NCI-H774 (cell line): ENCODE measurements at regions not wholly inside any gene's neighbourhood (a gene's known extent, or its start where the extent isn't known, plus 50 kb on each side); places are given as distances from the start of the nearest gene placed in this dataset.
"Not testable (repeated sequence)": the region's sequence is repeated elsewhere in the genome, so short reads cannot be mapped to it uniquely, and the experiment has no call there.

Source experiments
- DNase-seq: peaks from one replicate; lab custom pipeline; 2025; lab: John Stamatoyannopoulos, UW

DNA sequence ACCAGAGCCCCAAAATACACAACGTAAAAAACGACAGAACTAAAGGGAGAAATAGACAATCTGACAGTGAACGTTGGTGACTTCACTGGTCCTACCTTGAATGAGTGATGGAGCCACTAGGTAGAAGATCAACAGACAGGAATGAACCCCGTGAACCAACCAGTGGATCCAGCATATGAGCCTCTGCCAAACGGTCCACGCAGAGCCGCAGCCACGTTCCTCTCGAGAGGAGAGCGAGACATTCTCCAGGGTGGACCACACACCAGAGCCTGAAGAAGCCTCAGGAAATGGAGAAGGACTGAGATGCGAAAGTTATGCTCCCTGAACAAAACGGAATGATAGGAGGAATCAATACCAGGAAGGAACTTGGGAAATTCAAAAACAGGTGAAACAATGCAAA, 178.4 kb downstream of the RTP5 start:
- DNase-seq: no peak

DNA sequence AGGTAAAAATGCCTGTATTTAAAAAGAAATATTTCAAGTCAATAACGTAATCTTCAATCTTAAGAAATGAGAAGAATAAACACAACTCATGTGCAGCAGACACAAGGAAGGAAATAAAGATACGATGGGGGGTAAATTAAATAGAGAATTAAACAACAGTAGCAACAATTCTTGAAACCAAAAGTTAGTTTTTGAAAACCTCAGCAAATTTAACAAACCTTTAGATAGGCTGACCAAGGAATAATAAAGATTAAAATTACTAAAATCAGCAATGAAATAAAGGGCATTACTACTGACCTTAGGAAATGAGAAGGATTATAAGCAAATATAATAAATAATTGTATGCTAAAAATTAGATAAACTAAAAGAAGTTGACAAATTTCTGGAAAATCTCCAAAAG, 178.9 kb downstream of the RTP5 start:
- DNase-seq: no peak

DNA sequence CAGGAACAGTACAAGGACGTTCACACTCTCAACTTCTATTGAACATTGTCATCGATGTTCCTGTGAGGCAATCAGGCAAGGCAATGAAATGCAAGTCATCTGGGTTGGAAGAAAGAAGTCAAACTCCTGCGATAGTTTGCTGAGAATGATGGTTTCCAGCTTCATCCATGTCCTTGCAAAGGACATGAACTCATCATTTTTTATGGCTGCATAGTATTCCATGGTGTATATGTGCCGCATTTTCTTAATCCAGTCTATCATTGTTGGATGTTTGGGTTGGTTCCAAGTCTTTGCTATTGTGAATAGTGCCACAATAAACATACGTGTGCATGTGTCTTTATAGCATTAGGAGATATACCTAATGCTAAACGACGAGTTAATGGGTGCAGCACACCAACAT, 180.0 kb downstream of the RTP5 start:
- not testable (repeated sequence) for DNase-seq

DNA sequence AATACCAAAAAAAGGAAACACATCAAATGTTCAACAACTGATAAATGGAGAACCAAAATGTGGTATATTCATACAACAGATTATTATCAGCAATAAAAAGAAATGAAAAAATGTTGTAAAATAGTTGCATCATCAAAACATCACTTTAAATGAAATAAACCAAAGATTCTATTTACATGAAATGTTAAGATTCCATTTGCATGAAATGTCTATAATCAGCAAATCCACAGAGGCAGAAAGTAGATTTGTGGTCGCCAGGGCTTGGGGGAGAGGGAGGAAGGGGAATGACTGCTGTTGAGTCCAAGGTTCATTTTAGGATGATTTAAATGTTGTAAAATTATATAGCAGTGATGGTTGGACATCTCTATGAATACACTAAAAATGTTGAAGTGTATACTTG, 181.9 kb downstream of the RTP5 start:
- no peak for DNase-seq

DNA sequence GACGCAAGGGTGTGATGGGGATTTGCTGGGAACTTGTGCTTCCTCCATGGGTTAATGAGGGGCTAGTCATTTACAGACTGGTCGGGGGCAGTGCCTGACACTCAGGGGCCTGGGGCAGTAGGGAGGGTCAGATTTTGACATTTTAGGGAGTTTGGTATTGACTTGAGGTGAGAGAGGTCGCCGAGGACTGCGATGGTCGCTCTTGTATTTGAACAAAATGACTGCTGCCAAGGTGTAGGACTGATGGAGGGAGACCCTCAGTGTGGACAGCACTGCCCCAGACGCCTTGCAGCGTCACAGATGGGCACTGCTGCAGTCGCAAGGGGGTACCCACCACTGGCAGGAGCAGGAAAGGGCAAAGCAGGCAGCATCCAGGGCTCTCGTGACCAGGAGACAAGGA, 182.9 kb downstream of the RTP5 start:
- DNase-seq: no peak

DNA sequence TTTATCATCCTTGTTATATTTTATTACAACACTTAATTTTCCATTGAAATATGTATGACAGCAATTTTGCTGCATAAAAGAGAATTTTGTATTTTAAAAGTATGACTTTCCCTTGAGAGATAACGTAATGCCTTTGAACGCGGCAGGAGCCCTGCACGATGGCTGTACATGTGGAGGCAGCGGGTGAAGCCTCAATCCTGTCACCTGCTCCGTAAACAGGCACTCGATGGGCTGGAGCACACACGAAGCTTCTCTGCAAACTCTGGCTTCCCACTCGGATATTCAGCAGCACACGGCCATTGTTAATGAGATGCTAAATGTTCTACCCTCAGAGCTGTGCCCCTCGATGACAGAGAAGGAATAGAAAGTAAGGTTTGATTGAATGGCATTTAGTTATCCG, 184.4 kb downstream of the RTP5 start:
- no peak for DNase-seq

DNA sequence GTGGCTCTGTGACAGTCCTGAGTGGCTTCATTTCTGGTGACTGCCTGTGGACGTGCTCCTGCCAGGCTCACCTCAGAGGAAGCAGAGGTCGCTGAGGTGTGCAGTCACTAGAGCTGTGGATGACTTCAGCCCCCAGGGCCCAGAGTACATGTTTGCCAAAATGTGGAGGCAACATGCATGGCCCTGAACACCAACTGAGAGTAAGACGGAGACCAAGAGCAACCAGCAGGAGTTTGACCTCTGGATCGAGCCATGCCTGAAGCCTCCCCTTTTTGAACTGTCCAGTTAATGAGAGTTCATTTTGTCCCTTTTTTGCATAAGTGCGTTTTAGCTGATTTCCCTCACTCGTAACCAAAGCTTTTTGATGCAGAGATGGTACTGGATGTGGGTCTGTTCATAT, 184.9 kb downstream of the RTP5 start:
- no peak for DNase-seq

DNA sequence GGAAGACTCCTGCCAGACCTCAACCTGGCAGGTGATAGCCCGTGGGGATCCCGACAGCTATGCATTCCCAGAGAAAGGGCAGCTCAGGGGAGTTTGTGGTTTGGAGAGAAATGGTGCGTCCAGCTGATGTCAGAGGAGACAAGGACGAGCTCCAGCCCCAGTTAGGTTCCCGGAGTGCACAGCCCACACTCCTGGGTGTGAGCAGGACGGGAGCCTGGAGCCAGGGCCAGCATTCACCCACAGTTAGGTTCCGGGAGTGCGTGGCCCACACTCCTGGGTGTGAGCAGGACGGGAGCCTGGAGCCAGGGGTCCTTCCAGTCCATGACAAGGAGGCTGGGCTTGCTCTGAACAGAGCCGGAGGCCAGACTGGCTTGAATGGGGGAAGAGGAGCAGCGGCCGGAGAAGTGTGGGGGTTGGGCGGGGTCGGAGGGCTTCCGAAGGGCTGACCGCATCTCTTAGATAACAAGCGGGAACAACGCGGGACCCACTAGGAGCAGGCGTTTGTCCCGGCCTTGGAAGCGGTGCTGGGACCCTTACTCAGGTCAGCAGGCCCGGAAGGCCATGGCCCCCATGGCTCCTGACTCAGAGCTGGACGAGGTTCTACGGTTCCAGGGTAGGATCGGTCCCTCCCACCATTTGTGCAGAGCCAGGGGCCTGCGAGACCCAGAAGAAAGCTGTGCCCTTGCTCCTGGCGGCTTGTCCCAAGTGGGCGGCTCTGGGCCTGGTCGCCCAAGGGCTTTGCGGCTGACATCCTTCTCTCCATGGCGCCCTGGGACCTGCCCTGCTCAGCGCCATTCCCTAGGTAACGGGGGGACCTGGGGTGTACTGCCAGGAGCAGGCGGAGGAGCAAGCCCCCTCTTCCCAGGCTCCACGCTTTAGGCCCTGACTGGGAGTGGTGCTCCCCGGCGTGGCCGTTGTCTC, 185.6 kb downstream of the RTP5 start:
- no peak for DNase-seq

DNA sequence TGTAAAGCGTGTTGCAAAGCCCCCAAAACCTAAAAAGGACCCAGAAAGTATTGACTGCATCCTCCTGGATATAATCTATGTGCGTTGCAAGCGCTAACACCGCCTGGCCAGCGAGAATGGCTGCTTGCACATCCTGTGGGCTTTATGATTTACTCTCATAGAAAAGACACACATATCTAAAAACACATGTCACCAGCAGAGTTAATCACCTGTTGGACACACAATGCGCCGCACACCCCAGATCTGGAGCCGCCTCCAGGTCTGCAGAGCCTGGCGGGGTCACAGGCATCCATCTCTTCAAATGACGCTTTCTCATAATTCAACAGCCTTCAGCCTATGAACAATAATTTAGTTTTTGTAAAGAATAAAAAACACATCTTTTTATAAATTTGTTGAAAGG, 186.5 kb downstream of the RTP5 start:
- DNase-seq: no peak

DNA sequence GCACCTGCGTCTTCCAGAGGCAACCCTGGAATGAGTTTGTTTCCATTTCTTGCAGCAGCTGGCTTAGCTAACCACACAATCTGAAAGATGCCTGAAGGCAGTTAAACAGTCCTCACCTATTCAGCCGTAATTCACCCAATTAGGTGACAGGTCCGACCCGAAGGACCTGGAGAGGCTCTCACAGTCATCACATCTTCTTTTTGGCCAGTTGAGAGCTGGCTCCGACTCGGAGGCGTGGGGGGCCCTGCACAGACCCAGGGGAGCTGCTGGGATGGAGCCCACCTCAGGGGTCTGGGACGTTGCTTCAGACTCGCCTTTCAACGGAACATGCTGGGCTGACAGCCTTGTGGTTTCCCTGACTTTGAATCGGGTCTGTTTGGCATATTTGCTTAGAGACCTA, 187.3 kb downstream of the RTP5 start:
- no peak for DNase-seq

DNA sequence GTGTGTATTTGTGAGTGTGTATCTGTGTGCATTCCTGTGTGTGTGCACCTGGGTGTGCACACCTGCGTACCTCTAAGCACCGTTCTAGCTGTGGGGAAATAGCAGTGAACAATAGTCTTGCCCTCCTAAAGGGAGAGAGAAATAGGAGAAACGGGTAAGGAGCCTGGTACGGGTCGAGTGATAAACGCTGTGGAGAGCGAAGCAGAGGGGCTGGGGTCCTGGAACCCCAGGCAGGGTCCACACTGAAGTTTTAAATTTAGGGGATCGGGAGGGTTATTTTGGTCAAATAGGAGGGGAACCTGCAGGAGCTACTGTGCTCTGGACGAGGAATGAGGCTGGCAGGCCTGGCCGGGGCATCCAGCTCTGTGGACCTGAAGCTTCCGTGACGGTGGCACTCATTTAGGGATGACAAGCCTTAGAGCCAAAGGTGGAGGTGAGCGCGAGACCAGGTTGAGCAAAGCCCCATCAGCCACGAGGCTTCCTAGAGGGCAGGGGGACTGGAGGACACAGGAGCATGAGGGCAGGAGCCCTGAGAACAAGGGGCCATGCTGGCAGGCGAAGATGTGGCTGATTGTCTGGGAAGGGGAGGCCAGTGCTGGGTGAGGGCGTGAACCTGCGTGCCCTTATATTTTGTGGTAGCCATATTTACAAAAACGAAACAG, 188.0 kb downstream of the RTP5 start:
- DNase-seq: no peak

DNA sequence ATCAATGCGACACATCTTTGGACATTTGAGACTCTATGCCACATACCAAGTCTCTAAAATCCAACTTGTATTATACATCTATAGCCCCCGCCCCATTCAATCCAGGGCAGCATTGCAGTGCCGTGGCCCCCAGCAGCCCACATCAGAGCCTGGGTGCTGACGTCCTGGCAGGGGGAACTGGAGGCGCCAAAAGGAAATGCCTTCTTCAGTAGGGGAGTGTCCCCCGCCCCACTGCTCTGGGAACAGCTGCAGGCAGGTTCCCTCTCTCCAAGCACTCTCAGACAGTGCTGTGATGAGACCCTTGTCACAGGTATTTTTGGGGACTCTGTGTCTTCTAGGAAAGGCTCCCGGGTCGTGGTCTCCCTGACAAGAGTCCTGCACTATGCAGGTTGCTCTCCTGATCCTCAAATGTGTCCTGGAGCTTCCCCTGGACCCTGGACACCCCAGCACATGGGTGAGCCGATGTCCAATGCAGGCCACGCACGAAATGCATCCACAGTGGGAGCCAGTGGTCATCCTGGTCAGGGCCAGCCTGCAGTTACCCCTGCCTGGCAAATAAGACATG, 188.7 kb downstream of the RTP5 start:
- DNase-seq: no peak

DNA sequence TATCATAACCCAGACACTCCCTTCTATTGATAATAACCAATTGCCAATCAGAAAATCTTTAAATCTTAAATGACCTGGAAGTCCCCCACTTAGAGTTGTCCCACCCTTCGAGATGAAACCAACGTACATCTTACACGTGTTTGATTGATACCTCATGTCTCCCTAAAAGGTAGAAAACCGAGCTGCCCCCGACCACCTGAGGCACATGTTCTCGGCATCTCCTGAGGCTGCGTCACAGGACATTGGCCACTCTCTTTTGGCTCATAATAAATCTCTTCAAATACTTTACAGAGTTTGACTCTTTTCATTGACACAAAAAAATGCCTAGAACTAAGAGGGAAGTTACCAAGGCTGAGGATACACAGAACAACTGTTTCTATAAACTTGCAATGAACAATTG, 190.0 kb downstream of the RTP5 start:
- no peak for DNase-seq

DNA sequence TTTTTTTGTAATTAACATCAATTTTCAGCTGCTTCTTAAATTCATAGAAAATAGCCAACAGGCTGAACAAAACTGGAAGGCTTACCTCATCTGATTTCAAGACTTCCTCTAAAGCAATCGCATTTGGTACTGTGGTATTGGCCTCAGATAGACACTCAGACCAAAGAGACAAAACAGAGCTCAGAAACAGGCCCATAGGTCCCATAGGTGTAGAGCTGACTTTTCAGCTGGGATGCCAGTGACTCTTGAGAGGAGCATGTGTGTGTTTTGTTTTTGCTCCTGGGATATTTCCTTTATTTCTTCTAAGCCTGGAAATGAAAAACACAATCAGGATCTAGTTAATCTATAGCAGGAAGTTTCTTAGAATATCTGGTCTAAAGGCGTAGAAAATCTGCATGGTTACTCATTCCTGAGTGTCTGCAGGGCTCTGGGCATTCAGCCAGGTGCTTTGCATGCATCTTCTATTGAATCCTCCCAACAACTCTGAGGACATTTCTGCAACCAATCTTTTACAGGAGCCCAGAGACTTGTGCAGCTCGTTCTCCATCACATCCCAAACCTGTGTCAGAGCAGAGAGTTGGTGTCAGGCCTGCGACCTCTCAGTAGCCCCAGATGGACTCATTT, 190.8 kb downstream of the RTP5 start:
- no peak for DNase-seq

DNA sequence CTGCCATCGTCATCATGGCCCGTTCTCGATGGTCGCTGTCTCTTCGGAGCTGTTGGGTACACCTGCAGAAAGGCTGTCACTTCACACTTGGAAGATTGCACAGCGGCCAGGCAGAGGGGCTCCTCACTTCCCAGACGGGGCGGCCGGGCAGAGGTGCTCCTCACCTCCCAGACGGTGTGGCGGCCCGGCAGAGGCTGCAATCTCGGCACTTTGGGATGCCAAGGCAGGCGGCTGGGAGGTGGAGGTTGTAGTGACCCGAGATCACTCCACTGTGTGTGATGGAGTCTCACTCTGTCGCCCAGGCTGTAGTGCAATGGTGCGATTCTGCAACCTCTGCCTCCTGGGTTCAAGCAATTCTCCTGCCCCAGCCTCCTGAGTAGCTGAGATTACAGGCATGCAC, 192.4 kb downstream of the RTP5 start:
- DNase-seq: not testable (repeated sequence)

DNA sequence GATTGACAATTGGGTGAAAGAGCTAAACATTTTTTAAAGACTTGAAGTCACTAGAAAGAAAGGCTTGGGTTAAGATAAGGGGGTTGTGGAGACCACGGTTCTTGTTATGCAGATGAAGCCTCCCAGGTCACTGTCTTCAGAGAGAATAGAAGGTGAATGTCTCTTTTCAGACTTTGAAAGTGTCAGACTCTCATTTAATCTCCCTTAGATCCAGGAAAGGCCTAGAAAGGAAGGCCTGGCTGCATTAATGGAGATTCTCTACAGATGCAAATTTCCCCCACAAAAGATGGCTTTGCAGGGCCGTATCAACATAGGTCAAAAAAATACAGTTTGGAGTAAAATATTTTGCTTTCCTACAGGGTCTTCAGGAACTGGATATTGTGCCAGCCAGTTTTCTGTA, 193.9 kb downstream of the RTP5 start:
- no peak for DNase-seq

DNA sequence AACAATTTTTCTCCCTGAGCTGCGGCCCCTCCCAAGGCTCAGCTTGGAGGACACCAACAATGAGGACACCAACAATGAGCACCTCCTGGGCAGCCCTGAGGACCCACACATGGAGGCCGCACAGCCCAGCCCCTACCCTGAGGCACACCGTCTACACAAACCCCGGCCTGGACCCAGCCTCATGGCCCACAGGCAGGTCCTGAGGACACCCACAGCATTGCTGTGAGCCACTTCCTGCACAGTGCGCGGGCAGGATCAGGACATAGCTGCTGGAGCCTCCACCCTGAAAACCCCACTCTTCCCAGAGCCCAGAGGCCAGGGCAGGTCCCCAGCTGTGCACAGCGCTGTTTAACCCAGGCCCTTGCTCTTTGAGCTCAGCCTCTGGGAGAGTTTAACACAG, 194.3 kb downstream of the RTP5 start:
- no peak for DNase-seq

DNA sequence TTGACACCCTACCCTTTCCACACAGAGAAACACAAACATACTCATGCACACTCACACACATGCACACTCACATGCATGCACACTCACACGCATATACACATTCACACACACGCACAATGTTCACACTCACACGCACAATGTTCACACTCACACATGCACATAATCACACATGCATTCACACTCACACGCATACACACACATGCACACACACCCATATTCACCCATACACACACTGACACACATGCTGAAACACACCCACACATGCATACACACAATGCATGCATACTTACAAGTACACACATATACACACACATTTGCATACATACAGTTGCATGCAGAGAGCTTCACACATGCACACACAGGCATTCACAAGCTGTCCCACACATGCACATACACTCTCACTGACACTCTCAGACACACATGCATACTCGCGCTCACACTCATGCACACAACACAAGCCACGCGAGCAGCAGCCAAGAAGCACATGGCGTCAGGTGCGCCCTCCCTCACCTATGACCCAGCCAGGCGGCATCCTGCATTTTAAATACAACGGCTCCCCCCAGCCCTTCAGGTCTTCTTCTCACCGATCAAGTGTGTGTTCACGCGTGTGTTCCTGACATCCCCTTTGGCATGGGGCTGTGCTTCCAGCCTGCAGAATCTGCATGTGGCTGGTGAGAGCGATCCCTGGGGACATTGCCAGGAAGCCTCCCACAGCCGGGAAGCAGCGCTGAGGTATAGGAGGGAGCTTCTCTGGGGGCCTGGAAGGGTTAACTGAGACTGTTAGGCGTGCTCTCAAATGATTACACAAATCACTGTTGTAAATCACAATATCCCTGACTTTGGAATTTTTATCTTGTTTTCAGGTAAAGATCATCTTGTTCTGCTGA, 195.1 kb downstream of the RTP5 start:
- no peak for DNase-seq

DNA sequence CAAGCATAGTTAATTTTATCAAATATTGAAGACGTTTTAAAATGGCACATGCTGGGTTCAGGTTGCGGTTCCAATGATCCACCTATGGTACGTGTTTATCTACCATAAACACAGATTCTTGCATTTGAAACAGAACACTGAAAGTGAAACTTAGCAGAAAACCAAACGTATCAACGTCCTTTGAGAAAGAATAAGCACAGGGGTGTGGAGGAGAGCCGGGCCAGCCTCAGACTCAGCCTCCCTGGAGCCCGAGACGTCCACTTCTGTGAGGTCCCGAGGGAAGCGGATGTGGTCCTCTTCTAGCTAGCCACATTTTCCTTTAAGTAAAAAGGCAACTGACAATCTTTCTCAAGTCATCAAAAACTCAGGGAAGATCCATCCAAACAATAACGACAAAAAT, 195.9 kb downstream of the RTP5 start:
- no peak for DNase-seq

DNA sequence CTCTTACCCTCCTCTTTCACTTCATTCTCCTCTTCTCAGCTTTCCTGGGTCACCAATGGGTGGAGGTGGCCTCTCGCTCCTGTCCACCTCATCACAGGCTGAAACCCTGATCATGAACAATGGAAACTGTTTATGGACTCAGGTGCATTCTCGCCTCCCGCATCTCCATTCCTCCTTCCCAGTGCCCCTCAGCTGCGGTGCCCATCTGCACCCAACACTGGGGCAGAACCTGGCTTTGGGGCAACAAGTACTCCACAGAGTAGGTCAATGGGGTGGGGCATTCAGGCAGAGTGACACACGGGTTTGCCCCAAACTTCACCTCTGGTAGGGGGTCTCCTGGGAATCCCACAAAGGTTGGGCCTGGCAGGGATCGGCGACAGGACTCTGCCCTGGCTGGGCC, 199.5 kb downstream of the RTP5 start:
- DNase-seq: no peak

DNA sequence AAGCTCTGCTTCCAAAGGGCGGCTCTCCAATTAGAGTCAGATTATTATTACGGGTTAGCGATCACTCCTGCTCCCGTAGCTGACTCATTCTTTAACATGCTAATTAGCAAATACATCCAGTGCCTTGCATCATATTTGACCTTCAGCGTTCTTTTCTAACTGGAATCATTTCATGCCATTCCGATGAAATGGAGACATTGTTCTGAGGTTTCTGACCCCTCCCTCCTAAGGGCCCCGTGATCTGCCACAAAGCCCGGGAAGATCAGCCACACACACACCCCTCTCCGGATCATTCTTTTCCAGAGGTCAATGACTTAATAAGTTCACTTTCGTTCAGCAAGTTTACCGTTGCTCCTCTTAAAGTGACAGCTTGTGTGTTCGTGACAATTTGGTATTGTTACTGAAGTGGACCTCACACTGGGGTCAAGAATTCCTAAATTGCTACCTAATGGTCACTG, 200.4 kb downstream of the RTP5 start:
- DNase-seq: not testable (repeated sequence)

DNA sequence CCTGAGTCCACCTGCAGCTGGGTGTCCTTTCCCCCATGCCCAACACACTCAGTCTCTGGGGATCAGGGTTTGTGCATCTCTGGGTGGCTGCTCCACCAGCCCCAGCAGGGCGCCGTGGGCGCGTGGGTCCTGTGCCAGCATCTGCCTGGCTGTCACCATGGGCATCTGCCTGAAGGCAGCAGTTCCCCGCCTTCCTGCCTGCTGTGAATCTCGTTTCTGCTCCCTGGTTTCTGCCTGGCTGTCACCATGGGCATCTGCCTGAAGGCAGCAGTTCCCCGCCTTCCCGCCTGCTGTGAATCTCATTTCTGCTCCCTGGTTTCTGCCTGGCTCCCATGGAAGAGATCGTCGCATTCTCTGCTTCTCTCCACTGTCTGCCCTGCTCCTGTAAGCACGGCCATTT, 201.2 kb downstream of the RTP5 start:
- DNase-seq: not testable (repeated sequence)
